NCI-H1930 (cell line): ENCODE measurements at regions not wholly inside any gene's neighbourhood (a gene's known extent, or its start where the extent isn't known, plus 50 kb on each side); places are given as distances from the start of the nearest gene placed in this dataset.
"Not testable (repeated sequence)": the region's sequence is repeated elsewhere in the genome, so short reads cannot be mapped to it uniquely, and the experiment has no call there.

Experiments
- DNase-seq, 2 experiments: peaks; one replicate each; lab custom pipeline; 2025; lab: John Stamatoyannopoulos, UW

DNA sequence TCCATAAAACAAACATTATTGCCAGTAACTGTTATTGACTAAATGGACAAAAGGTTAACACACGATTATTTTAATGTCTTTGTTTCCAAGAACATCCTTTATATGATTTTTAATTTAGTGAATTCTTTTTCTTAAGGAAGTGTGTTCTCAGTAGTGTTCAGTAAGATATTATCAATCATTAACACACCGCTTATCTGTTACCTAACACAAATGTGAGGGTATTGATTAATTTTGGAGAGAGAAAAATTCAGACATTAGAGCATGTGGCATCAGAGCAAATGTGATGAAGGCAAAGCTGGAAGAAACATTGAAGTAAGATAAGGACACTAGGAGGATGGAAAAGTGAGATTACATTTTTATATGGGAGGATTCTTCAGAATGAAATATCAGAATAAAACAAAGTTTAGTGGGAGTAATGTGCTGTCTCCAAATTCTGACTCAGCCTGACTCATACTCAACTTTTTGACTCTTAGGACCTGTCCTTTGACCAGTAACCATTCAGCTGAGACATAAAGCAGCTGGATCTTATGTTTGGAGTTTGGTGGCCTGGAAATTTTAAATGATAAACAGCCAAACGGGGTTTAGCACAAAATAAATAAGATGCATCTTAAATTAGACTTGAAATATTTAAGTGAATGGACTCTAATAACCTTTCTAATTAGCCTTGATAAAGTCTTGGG lies 348.6 kb downstream of the CD109 start:
- DNase-seq = no peak

DNA sequence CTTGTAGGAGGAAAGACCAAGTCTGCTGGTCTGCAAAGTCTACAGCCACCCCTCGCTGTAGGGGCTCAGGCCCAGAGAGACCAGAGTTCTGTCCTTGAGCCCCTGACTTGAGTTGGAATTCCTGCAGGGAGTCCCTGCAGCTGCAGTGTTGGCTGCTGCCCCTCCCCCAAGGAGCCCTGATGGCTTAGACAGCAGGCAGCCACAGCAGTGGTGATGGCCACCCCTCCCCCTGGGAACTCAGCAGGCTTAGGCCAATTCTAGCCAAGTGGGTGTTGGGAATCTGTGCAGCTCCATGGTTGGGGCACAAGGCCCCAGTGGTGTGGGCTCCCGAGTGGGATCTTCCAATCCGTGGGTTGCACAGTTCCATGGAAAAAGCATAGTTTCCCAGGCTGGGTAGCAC lies 345.4 kb downstream of the CD109 start:
- no peak for DNase-seq

DNA sequence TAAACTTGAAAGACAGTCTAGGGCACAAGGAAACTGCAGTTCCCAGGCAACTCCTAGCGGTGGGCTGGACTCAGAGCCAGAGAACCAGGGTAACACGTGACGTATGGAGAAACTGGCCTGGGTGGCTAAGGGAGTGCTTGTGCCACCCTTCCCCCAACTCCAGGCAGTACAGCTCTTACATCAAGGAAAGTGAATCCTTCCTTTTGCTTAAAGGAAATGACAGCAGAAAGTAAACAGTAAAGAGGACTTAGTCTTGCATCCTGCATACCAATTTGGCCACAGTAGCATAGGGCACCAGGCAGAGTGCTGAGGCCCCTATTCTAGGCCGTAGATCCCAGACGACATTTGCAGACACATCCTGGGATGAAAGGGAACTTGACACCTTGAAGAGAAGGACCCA lies 322.8 kb downstream of the CD109 start:
- no peak for DNase-seq

DNA sequence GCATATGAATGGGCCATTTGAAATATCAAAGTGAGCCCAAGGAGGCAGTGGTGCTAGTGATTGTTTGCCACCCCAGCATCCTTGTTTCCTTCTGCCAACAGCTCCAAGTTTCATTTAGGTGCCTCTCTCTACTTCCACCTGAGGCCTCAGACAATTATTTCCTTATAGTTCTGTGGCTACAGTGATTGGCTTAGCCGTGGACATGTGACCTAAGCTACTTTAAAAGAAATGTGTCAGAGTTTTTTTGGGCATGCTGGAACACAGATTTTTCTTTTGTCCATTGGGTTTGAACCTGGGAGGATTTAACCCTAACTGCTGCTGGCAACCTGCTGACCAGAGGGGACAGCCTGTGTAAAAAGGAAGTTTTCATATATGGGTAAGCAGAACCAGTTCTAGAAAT lies 319.4 kb downstream of the CD109 start:
- no peak for DNase-seq

DNA sequence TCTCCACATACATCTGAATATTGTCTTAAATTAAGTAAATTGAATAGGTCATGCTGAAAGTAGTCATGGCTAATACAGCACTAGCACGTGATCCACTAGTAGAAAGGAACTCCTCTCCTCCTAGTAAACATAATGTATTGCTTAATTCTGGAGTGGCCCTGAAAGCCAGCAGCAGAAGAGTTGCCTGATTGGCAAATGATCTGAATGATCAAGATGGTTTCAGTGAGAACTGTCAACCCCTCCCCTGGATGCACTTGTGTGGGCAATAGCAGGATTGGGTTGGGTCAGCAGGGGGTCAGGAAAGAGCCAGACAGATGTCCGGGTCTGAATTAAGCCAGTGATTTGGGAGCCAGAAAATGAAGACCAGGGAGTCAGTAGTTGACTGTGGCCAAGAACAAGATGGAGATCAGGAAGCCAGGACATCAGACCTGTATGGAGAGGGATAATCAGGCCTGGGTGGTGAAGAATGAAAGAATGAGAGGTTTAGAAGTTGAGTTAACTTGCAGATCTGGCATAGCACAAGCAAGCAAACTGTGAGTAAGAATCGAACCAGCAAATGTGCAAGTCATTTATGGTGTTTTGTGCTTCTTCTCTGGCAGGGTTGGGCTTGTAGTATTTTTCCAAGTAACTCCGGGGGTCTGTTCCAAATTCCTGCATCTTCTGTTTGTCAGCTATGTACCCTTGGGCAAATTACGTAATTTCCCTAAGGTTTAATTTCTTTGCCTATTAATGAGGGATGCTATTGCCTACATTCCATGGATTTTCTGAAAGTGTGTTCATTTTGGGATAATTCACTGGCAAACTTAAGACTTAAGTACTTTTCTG lies 304.9 kb downstream of the CD109 start:
- DNase-seq = no peak

DNA sequence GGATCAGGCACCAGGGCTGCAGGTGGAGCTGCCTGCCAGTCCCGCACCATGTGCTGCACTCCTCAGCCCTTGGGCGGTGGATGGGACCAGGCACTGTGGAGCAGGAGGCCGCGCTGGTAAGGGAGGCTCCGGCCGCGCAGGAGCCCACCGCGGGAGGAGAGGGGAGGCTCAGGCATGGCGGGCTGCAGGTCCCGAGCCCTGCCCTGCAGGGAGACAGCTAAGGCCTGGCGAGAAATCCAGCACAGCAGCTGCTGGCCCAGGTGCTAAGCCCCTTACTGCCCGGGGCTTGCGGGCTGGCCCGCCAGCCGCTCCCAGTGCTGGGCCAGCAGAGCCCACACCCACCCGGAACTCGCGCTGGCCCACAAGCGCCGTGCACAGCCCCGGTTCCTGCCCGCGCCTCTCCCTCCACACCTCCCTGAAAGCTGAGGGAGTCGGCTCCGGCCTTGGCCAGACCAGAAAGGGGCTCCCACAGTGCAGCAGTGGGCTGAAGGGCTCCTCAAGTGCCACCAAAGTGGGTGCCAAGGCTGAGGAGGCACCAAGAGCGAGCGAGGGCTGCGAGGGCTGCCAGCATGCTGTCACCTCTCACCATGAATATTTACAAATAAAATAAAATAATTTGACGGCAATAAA lies 294.7 kb downstream of the CD109 start:
- not testable (repeated sequence) for DNase-seq

DNA sequence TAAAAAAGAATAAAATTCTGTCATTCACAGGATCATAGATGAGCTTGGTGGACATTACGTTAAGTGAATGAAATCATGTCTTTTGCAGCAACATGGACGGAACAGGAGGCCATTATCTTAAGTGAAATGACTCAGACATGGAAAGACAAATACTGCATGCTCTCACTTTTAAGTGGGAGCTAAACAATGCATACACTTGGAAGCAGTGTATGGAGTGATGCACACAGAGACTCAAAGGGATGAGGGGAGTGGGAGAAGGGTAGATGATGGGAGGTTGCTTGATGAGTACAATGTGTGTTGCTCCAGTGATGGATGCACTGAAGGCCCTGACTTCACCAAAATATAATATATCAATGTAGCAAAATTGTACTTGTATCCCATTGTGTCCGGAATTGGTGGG lies 293.4 kb downstream of the CD109 start:
- no peak for DNase-seq

DNA sequence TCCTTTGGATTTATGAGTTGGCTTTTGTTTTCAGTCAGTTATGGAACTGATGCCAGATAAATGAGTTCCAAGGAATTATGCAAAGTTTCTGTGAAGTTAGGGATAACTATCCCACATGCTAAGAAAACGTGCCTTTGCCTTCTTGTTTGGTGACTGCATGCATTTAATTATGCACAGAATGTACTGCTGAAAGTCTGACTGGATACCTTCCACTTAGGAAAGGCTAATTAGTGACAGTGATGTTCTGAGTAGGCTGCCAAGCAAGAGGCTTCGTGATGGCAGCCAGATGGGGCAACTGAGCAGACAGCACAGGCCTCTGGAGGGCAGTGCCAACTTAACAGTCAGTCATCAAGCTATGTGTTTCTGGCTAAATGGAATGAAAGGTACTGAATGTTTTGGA lies 289.9 kb downstream of the CD109 start:
- no peak for DNase-seq

DNA sequence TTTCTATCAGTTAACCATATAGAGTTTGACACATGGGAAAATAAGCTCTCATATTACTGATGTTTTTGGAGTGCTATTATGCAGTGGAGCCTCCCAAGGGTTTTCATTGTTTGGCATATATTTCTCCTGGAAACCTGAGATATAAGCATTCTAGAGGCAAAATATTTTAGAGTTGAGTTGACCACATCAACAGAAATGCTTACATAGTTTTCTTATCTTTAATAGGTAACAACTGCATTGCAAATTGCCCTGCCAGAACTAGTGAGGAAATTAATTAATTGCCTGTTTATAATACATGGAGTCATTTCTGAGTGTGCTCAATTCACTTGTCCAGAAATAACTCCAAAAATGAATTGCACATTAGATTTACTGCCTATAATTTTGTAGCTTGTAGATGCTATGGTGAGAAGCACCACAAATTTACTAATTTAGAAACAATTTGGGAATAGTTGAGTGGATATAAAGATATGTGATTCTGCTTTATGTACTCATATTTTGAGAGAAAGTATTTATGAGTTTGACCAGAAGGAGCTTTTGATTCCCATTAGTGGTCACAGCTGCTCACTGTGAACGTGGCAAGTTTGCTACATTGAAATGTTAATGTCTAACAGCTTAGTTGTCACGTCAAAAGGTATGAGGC lies 288.7 kb downstream of the CD109 start:
- DNase-seq = no peak

DNA sequence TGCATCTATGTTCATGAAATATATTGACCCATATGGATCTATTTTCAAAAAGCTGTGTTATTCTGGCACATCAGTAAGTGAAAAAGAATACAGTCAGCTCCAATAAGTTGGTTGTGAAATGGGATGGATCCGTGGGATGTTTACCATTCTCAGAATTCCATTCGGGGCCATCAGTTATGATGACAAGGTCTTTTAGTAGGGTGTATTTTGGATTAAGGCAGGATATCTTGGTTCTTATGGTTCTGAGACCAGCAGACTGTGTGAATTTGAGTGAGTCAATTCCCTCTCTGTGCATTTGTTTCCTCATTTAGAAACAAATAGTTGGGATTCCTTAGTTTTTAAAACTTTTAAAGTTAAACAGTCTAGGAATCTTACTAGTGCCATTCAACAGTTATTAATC lies 287.4 kb downstream of the CD109 start:
- DNase-seq = no peak

DNA sequence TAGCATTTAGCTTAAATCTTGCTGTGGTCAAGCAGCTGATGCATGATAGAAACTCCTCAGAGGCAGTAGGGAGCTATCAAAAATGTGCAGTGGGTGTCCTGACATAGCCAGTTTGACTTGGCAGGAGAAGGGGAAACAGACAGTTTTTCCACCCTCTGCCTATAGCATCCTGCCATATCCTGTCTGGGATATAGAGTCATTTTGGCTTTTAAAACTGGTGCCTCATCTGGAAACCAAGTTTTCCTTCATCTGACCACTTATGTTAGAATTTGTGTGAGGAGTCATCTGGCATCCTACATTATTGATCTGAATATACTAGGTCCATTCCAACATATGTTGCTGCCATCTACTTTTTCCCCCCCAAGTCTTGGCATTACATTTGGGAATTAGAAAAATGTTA lies 284.1 kb downstream of the CD109 start:
- no peak for DNase-seq

DNA sequence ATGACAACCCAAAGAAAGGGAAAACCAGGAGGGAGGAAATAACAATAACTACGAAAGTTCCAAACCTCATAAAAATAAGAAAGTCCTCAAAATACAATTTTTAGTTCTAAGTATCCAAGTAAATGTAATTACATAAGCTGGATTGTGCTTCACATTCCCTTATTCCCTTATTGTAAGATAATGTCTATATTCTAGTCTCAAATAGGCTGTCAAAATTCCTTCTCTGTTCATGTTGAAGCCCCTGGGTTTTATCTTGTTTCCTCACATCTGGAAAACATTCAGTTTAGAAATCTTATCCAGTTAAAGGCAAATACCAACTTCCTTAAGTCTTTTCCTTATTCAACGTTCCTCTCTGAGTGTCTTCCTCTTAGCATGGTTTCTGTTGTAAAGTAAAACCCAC lies 282.3 kb downstream of the CD109 start:
- no peak for DNase-seq

DNA sequence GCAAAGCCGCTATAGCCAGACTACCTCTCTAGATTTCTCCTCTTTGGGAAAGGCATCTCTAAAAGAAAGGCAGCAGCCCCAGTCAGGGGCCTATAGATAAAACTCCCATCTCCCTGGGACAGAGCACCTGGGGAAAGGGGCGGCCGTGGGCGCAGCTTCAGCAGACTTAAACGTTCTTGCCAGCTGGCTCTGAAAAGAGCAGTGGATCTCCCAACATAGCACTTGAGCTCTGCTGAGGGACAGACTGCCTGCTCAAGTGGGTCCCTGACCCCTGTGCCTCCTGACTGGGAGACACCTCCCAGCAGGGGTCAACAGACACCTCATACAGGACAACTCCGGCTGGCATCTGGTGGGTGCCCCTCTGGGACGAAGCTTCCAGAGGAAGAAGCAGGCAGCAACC lies 276.5 kb downstream of the CD109 start:
- DNase-seq = not testable (repeated sequence)

DNA sequence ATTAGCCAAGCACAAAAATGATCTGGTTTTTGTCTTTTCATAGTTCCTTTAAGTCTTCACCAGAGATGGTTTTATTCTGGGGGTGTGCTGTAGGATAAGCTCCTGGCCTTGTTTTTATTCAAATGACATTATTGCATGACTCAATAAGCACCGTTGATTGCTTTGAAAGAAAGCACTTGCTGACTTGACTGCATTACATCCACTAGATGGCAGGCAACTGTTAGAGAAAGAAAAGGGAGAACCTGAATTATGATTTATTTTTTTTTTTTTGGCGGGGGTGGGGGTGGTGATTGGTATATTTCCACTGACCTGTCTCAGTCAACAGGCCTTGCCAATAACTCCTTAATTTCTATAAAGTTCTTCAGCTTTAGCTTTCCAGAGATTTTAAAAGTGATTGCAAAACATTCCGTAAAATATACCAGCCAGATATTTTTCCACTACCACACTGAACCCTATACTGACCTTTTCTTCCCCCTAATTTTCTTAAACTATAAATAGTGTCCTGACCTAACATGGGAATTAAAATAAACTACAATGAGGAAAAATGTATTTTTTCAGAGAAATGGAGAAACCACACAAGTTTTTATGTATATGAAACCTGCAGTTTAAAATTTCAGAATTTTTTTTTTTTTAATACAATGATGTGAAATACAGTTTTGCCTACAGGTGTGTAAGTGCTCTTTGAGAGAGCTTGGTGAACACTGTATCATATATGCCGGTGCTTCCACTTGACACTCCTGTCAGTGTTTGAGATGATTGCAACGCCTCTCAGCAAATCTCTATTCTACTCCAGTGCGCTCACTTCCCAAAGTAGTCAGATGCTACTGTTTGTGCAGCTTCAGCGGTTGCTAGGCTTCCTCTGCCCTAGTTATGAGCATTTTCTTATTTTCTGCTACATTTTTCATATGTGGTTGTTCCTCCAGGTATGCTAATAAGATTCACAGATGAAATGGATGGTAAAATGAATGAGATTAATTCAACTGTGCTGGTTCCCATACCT lies 274.3 kb downstream of the CD109 start:
- peak in 1 of 2 experiments; percentile 4 for DNase-seq

DNA sequence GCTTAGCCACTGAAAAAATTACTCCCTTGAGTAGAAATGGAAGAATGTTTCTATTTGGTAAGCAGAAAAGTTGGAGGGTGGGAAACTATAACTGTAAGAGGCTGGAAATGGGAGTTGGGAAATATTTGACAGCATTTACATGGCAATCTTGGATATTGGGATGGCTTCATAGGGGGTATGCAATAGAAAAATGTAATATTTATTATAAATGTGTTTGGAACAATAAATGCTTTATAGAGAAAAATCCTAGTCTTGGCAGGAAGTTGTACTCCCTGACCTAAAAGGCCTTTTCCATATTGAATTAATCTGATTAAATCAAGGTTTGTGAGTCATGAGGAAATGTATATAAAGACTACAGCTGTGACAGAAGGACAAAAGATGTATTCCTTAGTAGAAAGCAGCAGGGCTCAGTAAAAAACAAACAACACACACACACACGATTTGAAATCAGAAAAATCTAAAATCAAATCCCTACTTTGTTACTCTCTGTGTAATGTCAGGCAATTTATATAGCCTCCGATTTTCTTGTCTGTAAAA lies 272.3 kb downstream of the CD109 start:
- DNase-seq = no peak

DNA sequence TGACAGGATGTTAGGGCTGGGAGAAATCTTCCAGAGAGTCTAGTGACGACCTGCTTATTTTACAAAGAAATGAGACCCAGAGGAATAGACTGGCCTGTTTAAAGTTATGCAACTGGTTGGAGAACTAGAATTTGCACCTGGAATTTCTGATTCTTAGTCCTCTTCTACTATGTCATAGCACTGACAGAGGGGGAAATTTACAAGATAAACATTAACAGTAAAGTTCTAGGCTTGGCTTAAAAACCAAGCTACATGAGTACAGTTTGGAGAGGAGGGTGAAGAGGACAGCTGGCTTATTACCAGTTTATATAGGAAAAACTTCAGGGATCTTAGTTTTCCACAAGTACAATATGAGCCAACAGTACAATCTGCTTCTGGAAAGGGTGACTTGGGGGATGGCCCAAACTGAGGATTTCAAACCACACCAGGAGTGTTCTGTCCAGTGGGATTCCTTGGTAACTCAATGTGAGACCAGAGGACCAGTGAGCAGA lies 269.6 kb downstream of the CD109 start:
- DNase-seq = no peak

DNA sequence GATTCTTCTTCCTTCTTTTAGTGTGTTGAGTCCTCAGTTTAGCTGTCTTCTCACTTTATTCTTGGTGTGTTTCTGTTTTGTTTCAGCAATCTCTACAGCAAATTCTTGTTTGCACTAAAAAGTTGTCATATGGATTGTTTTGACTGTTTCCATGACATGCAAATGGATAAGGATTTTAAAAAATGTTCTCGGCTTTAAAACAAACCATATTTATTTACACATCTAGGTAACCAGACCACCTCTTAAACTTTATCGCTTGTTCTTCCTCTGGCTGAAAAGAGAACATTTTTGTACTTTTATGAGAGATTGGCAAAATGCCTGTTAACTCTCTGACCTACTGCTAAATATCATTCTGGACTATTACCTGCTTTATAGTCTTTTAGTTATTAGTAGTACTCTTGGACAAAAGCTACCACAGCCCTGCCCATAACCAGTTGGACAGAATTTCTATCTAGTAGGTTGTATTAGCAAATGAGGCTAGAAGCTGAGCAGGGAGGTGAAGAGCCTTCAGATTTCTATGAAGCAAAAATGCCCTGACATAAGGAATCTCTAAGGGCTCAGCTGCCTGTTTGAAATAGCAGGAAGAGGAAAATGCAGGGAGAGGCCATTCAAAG lies 268.3 kb downstream of the CD109 start:
- DNase-seq = no peak

DNA sequence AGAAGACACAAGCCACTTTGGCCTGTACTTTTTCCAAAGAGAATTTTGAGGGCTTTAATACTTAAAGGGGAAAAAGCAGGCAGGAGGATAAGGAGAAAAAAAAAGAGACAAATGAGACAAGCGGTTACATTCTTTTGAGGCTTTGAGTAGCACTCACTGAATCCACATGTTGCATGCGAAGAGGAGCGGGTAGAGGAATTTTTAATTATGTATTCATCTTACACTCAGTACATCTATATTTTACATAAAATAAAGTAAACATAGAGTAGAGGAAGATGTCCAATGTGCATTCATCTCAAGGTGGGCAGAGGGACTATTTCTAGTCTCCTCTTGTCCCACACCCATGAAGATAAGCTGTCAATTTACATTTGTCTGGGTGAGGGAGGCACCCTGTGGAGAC lies 266.9 kb downstream of the CD109 start:
- DNase-seq = no peak

DNA sequence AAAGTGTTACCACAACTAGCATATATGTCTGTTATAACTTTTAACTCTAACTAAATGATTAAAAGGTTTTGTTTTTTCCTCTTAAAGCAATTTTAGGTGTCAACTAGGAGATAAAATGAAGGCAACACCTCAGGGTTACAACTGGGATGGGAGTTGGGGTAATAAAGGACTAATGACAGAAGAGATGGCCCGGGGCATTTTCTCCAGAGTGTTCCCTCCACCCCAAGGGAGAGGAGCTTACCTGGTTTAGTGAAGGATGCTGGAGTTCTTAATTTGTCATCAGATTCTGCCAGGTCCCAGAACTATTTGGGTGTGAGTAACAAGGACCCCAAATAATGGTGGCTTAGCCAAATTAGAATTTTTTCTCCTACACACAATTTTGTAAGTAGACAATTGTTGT lies 260.3 kb downstream of the CD109 start:
- DNase-seq = no peak

DNA sequence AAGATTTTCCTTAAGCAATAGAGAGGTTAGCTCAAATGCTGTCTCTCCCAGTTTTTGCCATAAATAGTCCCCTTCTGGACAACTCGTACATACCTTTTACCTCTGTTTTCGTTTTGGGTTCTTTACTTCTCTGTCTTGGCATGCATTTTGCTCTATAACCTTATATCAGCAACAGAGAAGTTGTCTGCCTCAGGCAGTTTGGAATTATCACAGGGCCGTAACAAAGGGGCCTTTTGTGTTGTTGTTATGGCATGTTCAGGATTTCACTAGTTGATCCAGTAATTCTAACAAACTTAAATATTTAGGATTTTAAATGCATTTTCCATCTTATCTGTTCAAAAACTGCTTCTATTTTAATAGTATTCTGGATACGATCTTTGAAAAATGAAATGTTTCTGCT lies 259.8 kb downstream of the CD109 start:
- DNase-seq = no peak

DNA sequence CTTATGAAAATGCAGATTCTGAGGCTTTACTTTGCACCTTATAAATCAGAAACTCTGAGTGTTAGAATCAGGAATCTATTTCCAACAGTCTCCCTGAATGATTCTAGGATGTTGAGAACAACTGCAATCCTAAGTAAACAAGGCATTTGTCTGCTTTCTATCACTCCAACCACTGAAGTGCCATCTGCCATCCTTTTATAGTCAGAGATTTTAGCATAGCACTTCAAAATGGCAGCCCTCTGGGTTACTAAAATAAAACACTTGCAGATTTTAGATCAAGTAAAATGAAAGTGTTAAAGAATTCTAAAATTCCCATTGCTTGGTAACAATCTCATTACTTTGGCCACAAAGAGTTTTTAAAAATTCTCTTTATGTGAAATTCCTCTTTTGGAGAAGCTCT lies 258.9 kb downstream of the CD109 start:
- DNase-seq = no peak
